Suprapubic skin (tissue), 4 donors: ENCODE measurements at regions not wholly inside any gene's neighbourhood (a gene's known extent, or its start where the extent isn't known, plus 50 kb on each side); places are given as distances from the start of the nearest gene placed in this dataset.

Experiments used
- DNase-seq, 2 donors: peaks; one replicate each; pipeline ENCODE4 v3.0.0-alpha.2; 2019; ENCODE audit warnings: low spot score in 2 of 2
- H3K27ac ChIP-seq: fragments of 200-600 bp; sonication (generic); one replicate; pipeline ENCODE4 v1.5.1; 2019
- H3K27me3 ChIP-seq: fragments of 200-600 bp; sonication (generic); one replicate; pipeline ENCODE4 v1.5.1; 2019
- H3K36me3 ChIP-seq: fragments of 200-600 bp; sonication (generic); one replicate; pipeline ENCODE4 v1.5.1; 2019
- H3K4me1 ChIP-seq: fragments of 200-600 bp; sonication (generic); one replicate; pipeline ENCODE4 v1.5.1; 2019
- H3K4me3 ChIP-seq: fragments of 200-600 bp; sonication (generic); one replicate; pipeline ENCODE4 v1.5.1; 2019; ENCODE audit warnings: mild to moderate bottlenecking
- H3K9me3 ChIP-seq: fragments of 200-600 bp; sonication (generic); one replicate; pipeline ENCODE4 v1.5.1; 2019
- EP300 ChIP-seq: sonication (generic); formaldehyde crosslinking; IDR thresholded peaks from one replicate; pipeline ENCODE4 v1.6.1; 2017; ENCODE audit warnings: antibody characterized with exemption
- POLR2A ChIP-seq, 2 donors: fragments of 450-650 bp; IDR thresholded peaks; one replicate each; pipeline ENCODE4 v1.6.1; 2017; ENCODE audit warnings: antibody characterized with exemption in 2 of 2, mild to moderate bottlenecking in 2 of 2, moderate library complexity in 2 of 2
- POLR2AphosphoS5 ChIP-seq, 3 donors: sonication (generic); formaldehyde crosslinking; IDR thresholded peaks; one replicate each; pipeline ENCODE4 v1.6.1; 2017; ENCODE audit warnings: antibody characterized with exemption in 3 of 3
- WGBS: methylation state at CpG from one replicate; pipeline ENCODE4 v1.1.5; 2018; 5-methylcytosine and 5-hydroxymethylcytosine counted together
- TF ChIP-seq, protein P1 (sequence below), 2 donors: fragments of 200-600 bp in 1 of 2; fragments of 450-650 bp in 1 of 2; sonication (generic) in 1 of 2; IDR thresholded peaks; one replicate each; pipeline ENCODE4 v1.5.1; 2016 to 2019; ENCODE audit warnings: antibody characterized with exemption in 2 of 2, mild to moderate bottlenecking in 1 of 2, moderate library complexity in 1 of 2

GRCh38 chr14:42322531-42323284, 716.0 kb downstream of the LRFN5 start:
- TF ChIP-seq POLR2AphosphoS5 (IDR thresholded peaks at IDR 0.05) = no peak
- TF ChIP-seq, protein P1, sequence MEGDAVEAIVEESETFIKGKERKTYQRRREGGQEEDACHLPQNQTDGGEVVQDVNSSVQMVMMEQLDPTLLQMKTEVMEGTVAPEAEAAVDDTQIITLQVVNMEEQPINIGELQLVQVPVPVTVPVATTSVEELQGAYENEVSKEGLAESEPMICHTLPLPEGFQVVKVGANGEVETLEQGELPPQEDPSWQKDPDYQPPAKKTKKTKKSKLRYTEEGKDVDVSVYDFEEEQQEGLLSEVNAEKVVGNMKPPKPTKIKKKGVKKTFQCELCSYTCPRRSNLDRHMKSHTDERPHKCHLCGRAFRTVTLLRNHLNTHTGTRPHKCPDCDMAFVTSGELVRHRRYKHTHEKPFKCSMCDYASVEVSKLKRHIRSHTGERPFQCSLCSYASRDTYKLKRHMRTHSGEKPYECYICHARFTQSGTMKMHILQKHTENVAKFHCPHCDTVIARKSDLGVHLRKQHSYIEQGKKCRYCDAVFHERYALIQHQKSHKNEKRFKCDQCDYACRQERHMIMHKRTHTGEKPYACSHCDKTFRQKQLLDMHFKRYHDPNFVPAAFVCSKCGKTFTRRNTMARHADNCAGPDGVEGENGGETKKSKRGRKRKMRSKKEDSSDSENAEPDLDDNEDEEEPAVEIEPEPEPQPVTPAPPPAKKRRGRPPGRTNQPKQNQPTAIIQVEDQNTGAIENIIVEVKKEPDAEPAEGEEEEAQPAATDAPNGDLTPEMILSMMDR (IDR thresholded peaks at IDR 0.05) = no peak
- no peak for TF ChIP-seq POLR2A (IDR thresholded peaks at IDR 0.05)
- TF ChIP-seq EP300 = no peak
- H3K4me3 ChIP-seq = no peak overlapping the region
- H3K36me3 ChIP-seq = no peaks in the 10 kb centered on the region
- H3K27me3 ChIP-seq = no peaks in the 10 kb centered on the region
- no peaks in the 10 kb centered on the region for H3K4me1 ChIP-seq
- 71% methylated on average over 3 of the region's 3 CpGs for WGBS
- no peak overlapping the region for H3K27ac ChIP-seq
- H3K9me3 ChIP-seq = no peaks in the 10 kb centered on the region
- DNase-seq = no peak

DNA sequence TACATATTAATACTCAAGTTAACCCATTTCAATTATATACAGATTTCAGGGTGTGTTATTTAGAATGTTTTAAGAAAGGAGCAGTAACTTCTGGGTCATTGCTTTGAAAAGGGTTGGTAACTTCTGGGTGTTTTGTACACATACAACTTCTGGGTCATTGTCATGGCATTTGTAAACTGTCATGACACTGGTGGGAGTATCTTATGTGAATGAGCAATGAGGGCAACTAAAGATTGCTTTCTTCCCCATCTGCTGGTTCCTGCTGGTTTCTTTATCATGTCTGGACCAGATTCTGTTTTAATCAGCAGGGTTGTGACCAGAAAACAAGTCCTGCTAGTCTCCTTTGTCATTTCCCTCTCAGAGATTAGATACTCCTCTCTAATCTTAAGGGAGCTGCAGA, 713.3 kb downstream of the LRFN5 start:
- no peaks in the 10 kb centered on the region for H3K9me3 ChIP-seq
- no peak overlapping the region for H3K4me3 ChIP-seq
- no peak overlapping the region for H3K27ac ChIP-seq
- H3K4me1 ChIP-seq = no peaks in the 10 kb centered on the region
- H3K36me3 ChIP-seq = no peaks in the 10 kb centered on the region
- TF ChIP-seq, protein P1 (IDR thresholded peaks at IDR 0.05) = no peak
- no peak for TF ChIP-seq POLR2AphosphoS5 (IDR thresholded peaks at IDR 0.05)
- no peak for TF ChIP-seq POLR2A (IDR thresholded peaks at IDR 0.05)
- no peak for TF ChIP-seq EP300
- DNase-seq = no peak
- H3K27me3 ChIP-seq = no peaks in the 10 kb centered on the region

GRCh38 chr14:42316693-42317092, 710.0 kb downstream of the LRFN5 start:
- Histone ChIP-seq H3K27me3 (no peaks in the 10 kb centered on the region), H3K4me1 (no peaks in the 10 kb centered on the region), H3K27ac (no peak overlapping the region), H3K4me3 (no peak overlapping the region), H3K36me3 (no peaks in the 10 kb centered on the region), H3K9me3 (no peaks in the 10 kb centered on the region)
- DNase-seq = no peak
- TF ChIP-seq POLR2AphosphoS5 (IDR thresholded peaks at IDR 0.05) (no peak), EP300 (no peak), POLR2A (IDR thresholded peaks at IDR 0.05) (no peak)
- TF ChIP-seq, protein P1 (IDR thresholded peaks at IDR 0.05) = no peak

DNA sequence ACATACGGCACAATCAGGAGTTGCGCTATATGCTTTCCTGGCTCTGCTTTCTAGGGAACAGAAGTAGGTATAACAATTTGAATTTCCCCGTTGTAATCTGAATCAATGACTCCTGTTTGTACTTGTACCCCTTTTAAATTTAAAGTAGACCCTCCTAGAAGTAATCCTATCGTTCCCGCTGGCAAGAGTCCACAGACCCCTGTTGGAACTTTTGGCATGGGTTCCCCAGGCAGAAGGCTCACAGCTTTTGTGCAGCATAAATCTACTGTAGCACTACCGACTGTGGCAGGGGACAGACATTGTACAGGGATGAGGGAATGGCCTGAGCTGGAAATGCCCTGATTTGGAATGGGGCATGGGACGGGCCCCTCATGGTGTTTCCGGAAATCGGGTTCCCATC, 705.2 kb downstream of the LRFN5 start:
- no peak overlapping the region for H3K4me3 ChIP-seq
- no peaks in the 10 kb centered on the region for H3K4me1 ChIP-seq
- H3K27me3 ChIP-seq = no peaks in the 10 kb centered on the region
- no peak for TF ChIP-seq POLR2AphosphoS5 (IDR thresholded peaks at IDR 0.05)
- TF ChIP-seq, protein P1 (IDR thresholded peaks at IDR 0.05) = no peak
- TF ChIP-seq POLR2A (IDR thresholded peaks at IDR 0.05) = no peak
- H3K9me3 ChIP-seq = peaks cover 14% of the 10 kb centered on the region
- no peak overlapping the region for H3K27ac ChIP-seq
- DNase-seq = no peak
- 84% methylated on average over 9 of the region's 9 CpGs for WGBS
- H3K36me3 ChIP-seq = no peaks in the 10 kb centered on the region

DNA sequence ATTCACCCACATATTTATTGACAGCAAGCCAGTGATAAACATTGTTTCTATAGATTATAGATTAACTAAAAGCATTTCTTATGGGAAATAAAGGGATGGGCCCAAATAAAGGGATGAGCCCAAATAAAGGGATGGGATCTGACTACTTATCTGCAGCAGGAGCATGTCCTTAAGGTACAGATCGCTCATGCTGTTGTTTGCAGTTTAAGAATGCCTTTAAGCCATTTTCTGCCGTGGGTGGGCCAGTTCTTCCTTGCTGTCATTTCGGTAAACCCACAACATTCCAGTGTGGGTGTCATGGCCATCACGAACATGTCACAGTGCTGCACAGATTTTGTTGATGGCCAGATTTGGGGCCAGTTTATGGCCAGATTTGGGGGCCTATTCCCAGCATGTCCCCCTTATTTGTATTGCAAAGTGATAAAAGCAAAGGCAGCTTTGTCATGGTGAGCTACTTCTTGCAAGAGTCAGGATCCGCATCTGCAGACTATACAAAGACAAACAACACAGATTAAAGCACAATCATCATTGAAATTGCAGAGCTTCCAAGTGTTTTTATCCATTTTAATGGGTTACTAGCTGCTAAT, 700.7 kb downstream of the LRFN5 start:
- 87% methylated on average over 5 of the region's 5 CpGs for WGBS
- no peaks in the 10 kb centered on the region for H3K4me1 ChIP-seq

More for the DNA sequence above, 700.7 kb downstream of the LRFN5 start:
- no peaks in the 10 kb centered on the region for H3K27me3 ChIP-seq
- H3K9me3 ChIP-seq = peaks cover 17% of the 10 kb centered on the region
- H3K36me3 ChIP-seq = no peaks in the 10 kb centered on the region
- TF ChIP-seq EP300 (no peak), POLR2A (IDR thresholded peaks at IDR 0.05) (no peak), POLR2AphosphoS5 (IDR thresholded peaks at IDR 0.05) (no peak)
- TF ChIP-seq, protein P1 (IDR thresholded peaks at IDR 0.05) = no peak
- no peak for DNase-seq
- no peak overlapping the region for H3K27ac ChIP-seq
- no peak overlapping the region for H3K4me3 ChIP-seq
